WTC11 (cell line): ENCODE measurements at regions not wholly inside any gene's neighbourhood (a gene's known extent, or its start where the extent isn't known, plus 50 kb on each side); places are given as distances from the start of the nearest gene placed in this dataset.

Source experiments
- ATAC-seq: fragments of 200-7000 bp; cut with Tn5 transposase; 2 replicates; pipeline ENCODE4 v1.10.0; 2021; ENCODE audit warnings: mild to moderate bottlenecking, moderate library complexity
- CTCF ChIA-PET: fragments of 300-600 bp; sonication (Branson Sonifier 250); formaldehyde crosslinking; loops from one replicate; lab custom pipeline; 2021; ENCODE audit warnings: antibody characterized with exemption; lab: Charles Lee
- POLR2A ChIA-PET: fragments of 350-600 bp; sonication (Branson Sonifier 250); formaldehyde crosslinking; loops from one replicate; lab custom pipeline; 2021; ENCODE audit warnings: antibody characterized with exemption; lab: Charles Lee
- DNase-seq: peaks from one replicate; pipeline ENCODE4 v3.0.0; 2021; ENCODE audit warnings: low spot score
- H3K27ac Mint-ChIP-seq: 2 replicates; pipeline ENCODE4 v1.8.0; 2021; ENCODE audit warnings: mixed read lengths
- H3K27me3 Mint-ChIP-seq: 2 replicates; pipeline ENCODE4 v1.8.0; 2021; ENCODE audit warnings: low read depth, mild to moderate bottlenecking, moderate library complexity, mixed read lengths
- H3K36me3 Mint-ChIP-seq: 2 replicates; pipeline ENCODE4 v1.8.0; 2021; ENCODE audit warnings: mixed read lengths
- H3K4me1 Mint-ChIP-seq: 2 replicates; pipeline ENCODE4 v1.8.0; 2022; ENCODE audit warnings: mixed read lengths
- H3K4me3 Mint-ChIP-seq: 2 replicates; pipeline ENCODE4 v1.8.0; 2021; ENCODE audit warnings: mild to moderate bottlenecking, moderate library complexity, mixed read lengths
- H3K9me3 Mint-ChIP-seq: 2 replicates; pipeline ENCODE4 v1.8.0; 2021; ENCODE audit warnings: mixed read lengths
- ATF1 ChIP-seq: sonication (generic); formaldehyde crosslinking; IDR thresholded peaks from 2 replicates; pipeline ENCODE4 v1.8.1; 2023; ENCODE audit warnings: mild to moderate bottlenecking, moderate library complexity, missing genetic modification reagents
- CBFB ChIP-seq: sonication (generic); formaldehyde crosslinking; IDR thresholded peaks from 2 replicates; pipeline ENCODE4 v1.8.1; 2022; ENCODE audit warnings: mild to moderate bottlenecking, low read depth, missing genetic modification reagents
- CREM ChIP-seq: sonication (generic); formaldehyde crosslinking; IDR thresholded peaks from 2 replicates; pipeline ENCODE4 v1.8.1; 2022; ENCODE audit warnings: mild to moderate bottlenecking, missing genetic modification reagents, moderate library complexity
- E2F1 ChIP-seq: sonication (generic); formaldehyde crosslinking; IDR thresholded peaks from 2 replicates; pipeline ENCODE4 v1.8.0; 2022; ENCODE audit warnings: mild to moderate bottlenecking, missing genetic modification reagents
- E2F5 ChIP-seq: sonication (generic); formaldehyde crosslinking; IDR thresholded peaks from 2 replicates; pipeline ENCODE4 v1.8.1; 2022; ENCODE audit warnings: mild to moderate bottlenecking, moderate library complexity, missing genetic modification reagents
- ELF4 ChIP-seq: sonication (generic); formaldehyde crosslinking; IDR thresholded peaks from 2 replicates; pipeline ENCODE4 v1.8.1; 2022; ENCODE audit warnings: low read depth, mild to moderate bottlenecking, moderate library complexity, missing genetic modification reagents
- GABPB1 ChIP-seq: sonication (generic); formaldehyde crosslinking; IDR thresholded peaks from 2 replicates; pipeline ENCODE4 v1.8.1; 2023; ENCODE audit warnings: mild to moderate bottlenecking, missing genetic modification reagents
- GRHL2 ChIP-seq: fragments of 250-450 bp; sonication (Bioruptor Pico); IDR thresholded peaks from 2 replicates; pipeline ENCODE4 v1.8.0; 2022; ENCODE audit warnings: mild to moderate bottlenecking, moderate library complexity; ENCODE audit not compliant: insufficient replicate concordance, severe bottlenecking
- IRF1 ChIP-seq: sonication (generic); formaldehyde crosslinking; IDR thresholded peaks from 2 replicates; pipeline ENCODE4 v1.8.0; 2023; ENCODE audit warnings: missing genetic modification reagents
- JAZF1 ChIP-seq: fragments of 250-450 bp; sonication (Bioruptor Pico); IDR thresholded peaks from 2 replicates; pipeline ENCODE4 v1.9.0; 2021; ENCODE audit warnings: moderate library complexity, mild to moderate bottlenecking, inconsistent platforms
- STAT6 ChIP-seq: sonication (generic); formaldehyde crosslinking; conservative IDR thresholded peaks from 2 replicates; pipeline ENCODE4 v1.8.1; 2023; ENCODE audit warnings: mild to moderate bottlenecking, low read depth, missing genetic modification reagents, moderate library complexity
- ZNF416 ChIP-seq: fragments of 250-450 bp; sonication (Bioruptor Pico); IDR thresholded peaks from 2 replicates; pipeline ENCODE4 v1.9.0; 2021; ENCODE audit warnings: mild to moderate bottlenecking, inconsistent platforms
- ZNF532 ChIP-seq: fragments of 250-450 bp; sonication (Bioruptor Pico); IDR thresholded peaks from 2 replicates; pipeline ENCODE4 v1.9.0; 2021; ENCODE audit warnings: mild to moderate bottlenecking, borderline replicate concordance
- TF ChIP-seq, protein P1 (sequence below): sonication (generic); formaldehyde crosslinking; IDR thresholded peaks from 2 replicates; pipeline ENCODE4 v1.8.0; 2023; ENCODE audit warnings: missing genetic modification reagents, mild to moderate bottlenecking, borderline replicate concordance
- TF ChIP-seq, protein P2 (sequence below): fragments of 250-450 bp; sonication (Bioruptor Pico); IDR thresholded peaks from 2 replicates; pipeline ENCODE4 v1.9.0; 2021; ENCODE audit warnings: moderate library complexity, mild to moderate bottlenecking, inconsistent platforms, borderline replicate concordance
- TF ChIP-seq, protein P3 (sequence below): sonication (generic); formaldehyde crosslinking; IDR thresholded peaks from 2 replicates; pipeline ENCODE4 v1.8.0; 2023; ENCODE audit warnings: mild to moderate bottlenecking, missing genetic modification reagents

- no peak for DNase-seq
- ChIA-PET CTCF (no interaction called here), POLR2A (no interaction called here)
- Mint-ChIP-seq H3K36me3 (peaks cover 69% of the 10 kb centered on the region), H3K27ac (no peak overlapping the region), H3K4me3 (no peak overlapping the region), H3K4me1 (peaks cover 11% of the 10 kb centered on the region), H3K27me3 (peaks cover 5% of the 10 kb centered on the region; the same call in 1 of the 2 replicates), H3K9me3 (peaks cover 69% of the 10 kb centered on the region)
- TF ChIP-seq E2F1 (no peak), IRF1 (CRISPR knock-in tag) (no peak), GABPB1 (no peak), ZNF532 (CRISPR knock-in tag) (no peak), CBFB (CRISPR knock-in tag) (no peak), E2F5 (no peak), ATF1 (no peak), STAT6 (CRISPR knock-in tag) (no peak), ZNF416 (CRISPR knock-in tag) (no peak), JAZF1 (no peak), ELF4 (no peak), GRHL2 (CRISPR knock-in tag) (no peak), CREM (CRISPR knock-in tag) (no peak)
- TF ChIP-seq, protein P1, sequence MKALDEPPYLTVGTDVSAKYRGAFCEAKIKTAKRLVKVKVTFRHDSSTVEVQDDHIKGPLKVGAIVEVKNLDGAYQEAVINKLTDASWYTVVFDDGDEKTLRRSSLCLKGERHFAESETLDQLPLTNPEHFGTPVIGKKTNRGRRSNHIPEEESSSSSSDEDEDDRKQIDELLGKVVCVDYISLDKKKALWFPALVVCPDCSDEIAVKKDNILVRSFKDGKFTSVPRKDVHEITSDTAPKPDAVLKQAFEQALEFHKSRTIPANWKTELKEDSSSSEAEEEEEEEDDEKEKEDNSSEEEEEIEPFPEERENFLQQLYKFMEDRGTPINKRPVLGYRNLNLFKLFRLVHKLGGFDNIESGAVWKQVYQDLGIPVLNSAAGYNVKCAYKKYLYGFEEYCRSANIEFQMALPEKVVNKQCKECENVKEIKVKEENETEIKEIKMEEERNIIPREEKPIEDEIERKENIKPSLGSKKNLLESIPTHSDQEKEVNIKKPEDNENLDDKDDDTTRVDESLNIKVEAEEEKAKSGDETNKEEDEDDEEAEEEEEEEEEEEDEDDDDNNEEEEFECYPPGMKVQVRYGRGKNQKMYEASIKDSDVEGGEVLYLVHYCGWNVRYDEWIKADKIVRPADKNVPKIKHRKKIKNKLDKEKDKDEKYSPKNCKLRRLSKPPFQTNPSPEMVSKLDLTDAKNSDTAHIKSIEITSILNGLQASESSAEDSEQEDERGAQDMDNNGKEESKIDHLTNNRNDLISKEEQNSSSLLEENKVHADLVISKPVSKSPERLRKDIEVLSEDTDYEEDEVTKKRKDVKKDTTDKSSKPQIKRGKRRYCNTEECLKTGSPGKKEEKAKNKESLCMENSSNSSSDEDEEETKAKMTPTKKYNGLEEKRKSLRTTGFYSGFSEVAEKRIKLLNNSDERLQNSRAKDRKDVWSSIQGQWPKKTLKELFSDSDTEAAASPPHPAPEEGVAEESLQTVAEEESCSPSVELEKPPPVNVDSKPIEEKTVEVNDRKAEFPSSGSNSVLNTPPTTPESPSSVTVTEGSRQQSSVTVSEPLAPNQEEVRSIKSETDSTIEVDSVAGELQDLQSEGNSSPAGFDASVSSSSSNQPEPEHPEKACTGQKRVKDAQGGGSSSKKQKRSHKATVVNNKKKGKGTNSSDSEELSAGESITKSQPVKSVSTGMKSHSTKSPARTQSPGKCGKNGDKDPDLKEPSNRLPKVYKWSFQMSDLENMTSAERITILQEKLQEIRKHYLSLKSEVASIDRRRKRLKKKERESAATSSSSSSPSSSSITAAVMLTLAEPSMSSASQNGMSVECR, result no peak
- TF ChIP-seq, protein P2, sequence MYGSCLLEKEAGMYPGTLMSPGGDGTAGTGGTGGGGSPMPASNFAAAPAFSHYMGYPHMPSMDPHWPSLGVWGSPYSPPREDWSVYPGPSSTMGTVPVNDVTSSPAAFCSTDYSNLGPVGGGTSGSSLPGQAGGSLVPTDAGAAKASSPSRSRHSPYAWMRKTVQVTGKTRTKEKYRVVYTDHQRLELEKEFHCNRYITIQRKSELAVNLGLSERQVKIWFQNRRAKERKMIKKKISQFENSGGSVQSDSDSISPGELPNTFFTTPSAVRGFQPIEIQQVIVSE, result no peak
- TF ChIP-seq, protein P3, sequence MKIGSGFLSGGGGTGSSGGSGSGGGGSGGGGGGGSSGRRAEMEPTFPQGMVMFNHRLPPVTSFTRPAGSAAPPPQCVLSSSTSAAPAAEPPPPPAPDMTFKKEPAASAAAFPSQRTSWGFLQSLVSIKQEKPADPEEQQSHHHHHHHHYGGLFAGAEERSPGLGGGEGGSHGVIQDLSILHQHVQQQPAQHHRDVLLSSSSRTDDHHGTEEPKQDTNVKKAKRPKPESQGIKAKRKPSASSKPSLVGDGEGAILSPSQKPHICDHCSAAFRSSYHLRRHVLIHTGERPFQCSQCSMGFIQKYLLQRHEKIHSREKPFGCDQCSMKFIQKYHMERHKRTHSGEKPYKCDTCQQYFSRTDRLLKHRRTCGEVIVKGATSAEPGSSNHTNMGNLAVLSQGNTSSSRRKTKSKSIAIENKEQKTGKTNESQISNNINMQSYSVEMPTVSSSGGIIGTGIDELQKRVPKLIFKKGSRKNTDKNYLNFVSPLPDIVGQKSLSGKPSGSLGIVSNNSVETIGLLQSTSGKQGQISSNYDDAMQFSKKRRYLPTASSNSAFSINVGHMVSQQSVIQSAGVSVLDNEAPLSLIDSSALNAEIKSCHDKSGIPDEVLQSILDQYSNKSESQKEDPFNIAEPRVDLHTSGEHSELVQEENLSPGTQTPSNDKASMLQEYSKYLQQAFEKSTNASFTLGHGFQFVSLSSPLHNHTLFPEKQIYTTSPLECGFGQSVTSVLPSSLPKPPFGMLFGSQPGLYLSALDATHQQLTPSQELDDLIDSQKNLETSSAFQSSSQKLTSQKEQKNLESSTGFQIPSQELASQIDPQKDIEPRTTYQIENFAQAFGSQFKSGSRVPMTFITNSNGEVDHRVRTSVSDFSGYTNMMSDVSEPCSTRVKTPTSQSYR (CRISPR knock-in tag), result no peak
- TF ChIP-seq, all 79 proteins: peak for 0
- ATAC-seq, result no peak
Observed at GRCh38 chr5:123945548-123945947, 433.6 kb downstream of the CSNK1G3 start.
